ENCODE measurements at regions not wholly inside any gene's neighbourhood (a gene's known extent, or its start where the extent isn't known, plus 50 kb on each side); places are given as distances from the start of the nearest gene placed in this dataset.
"Not testable (repeated sequence)": the region's sequence is repeated elsewhere in the genome, so short reads cannot be mapped to it uniquely, and the experiment has no call there.

DNA sequence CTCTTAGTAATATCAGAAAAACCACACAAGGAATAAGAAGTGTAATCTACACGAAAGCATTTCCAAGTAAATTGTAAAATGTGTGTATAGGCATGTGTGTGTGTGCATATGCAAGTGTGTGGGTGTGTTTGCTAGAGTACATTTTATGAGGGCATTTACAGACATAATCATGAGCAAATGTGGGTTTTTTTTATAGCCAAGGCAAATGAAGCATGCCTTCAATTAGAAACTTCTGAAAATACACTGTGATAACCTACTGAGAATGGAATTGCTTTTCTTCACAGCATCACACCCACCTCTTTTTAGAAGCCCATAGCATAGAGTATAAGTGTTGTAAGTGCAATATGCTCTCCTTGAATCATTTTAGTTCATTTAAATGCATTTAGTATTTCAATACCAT, 1721.1 kb downstream of the GRIK2 start:
- TF ChIP-seq, protein P1, sequence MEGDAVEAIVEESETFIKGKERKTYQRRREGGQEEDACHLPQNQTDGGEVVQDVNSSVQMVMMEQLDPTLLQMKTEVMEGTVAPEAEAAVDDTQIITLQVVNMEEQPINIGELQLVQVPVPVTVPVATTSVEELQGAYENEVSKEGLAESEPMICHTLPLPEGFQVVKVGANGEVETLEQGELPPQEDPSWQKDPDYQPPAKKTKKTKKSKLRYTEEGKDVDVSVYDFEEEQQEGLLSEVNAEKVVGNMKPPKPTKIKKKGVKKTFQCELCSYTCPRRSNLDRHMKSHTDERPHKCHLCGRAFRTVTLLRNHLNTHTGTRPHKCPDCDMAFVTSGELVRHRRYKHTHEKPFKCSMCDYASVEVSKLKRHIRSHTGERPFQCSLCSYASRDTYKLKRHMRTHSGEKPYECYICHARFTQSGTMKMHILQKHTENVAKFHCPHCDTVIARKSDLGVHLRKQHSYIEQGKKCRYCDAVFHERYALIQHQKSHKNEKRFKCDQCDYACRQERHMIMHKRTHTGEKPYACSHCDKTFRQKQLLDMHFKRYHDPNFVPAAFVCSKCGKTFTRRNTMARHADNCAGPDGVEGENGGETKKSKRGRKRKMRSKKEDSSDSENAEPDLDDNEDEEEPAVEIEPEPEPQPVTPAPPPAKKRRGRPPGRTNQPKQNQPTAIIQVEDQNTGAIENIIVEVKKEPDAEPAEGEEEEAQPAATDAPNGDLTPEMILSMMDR (IDR thresholded peaks at IDR 0.05; ENCODE audit: insufficient read depth, low read length), result no peak
- H3K4me3 ChIP-seq (ENCODE audit: low read depth, low read length), result no peak overlapping the region
- DNase-seq (ENCODE audit: low read depth), result no peak

- TF ChIP-seq, protein P1 (IDR thresholded peaks at IDR 0.05; ENCODE audit: insufficient read depth, low read length), result no peak
- H3K4me3 ChIP-seq (ENCODE audit: low read depth, low read length), result no peak overlapping the region
These were observed 1719.9 kb downstream of the GRIK2 start for GRCh38 chr6:103113416-103113815.

DNA sequence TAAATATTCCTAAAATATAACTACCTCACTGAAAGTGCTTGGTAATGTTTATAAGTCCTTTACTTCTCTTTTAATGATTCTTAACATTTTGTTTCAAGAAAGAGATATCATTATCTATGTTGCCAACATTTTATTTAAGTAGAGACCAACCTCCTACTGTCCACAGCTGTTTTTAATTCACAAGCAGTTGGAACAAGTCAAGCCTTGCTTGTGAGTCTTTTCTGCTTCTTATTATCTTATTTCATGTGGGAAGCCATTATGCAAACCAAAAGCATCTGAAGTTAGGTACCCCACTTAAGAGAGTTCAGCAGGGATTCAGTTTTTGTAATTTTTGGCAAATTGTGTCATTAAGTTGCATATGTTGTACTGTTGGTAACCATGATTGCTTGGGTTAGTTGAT, 1714.5 kb downstream of the GRIK2 start:
- DNase-seq (ENCODE audit: low read depth), result no peak
- no peak overlapping the region for H3K4me3 ChIP-seq (ENCODE audit: low read depth, low read length)
- TF ChIP-seq, protein P1 (IDR thresholded peaks at IDR 0.05; ENCODE audit: insufficient read depth, low read length), result no peak

More at GRCh38 chr6:103113416-103113815, 1719.9 kb downstream of the GRIK2 start:
- DNase-seq (ENCODE audit: low read depth), result no peak

- DNase-seq (ENCODE audit: low read depth), result no peak
- TF ChIP-seq, protein P1 (IDR thresholded peaks at IDR 0.05; ENCODE audit: insufficient read depth, low read length), result no peak
- no peak overlapping the region for H3K4me3 ChIP-seq (ENCODE audit: low read depth, low read length)
These were observed 1712.2 kb downstream of the GRIK2 start for GRCh38 chr6:103105686-103106085.

- DNase-seq (ENCODE audit: low read depth), result no peak
- TF ChIP-seq, protein P1 (IDR thresholded peaks at IDR 0.05; ENCODE audit: insufficient read depth, low read length), result no peak
- H3K4me3 ChIP-seq (ENCODE audit: low read depth, low read length), result no peak overlapping the region
These were observed 1707.8 kb downstream of the GRIK2 start for GRCh38 chr6:103101267-103101666.

GRCh38 chr6:103092414-103092813, 1698.9 kb downstream of the GRIK2 start:
- DNase-seq (ENCODE audit: low read depth); H3K4me3 ChIP-seq (ENCODE audit: low read depth, low read length): not testable (repeated sequence)

- H3K4me3 ChIP-seq (ENCODE audit: low read depth, low read length), result no peak overlapping the region
- DNase-seq (ENCODE audit: low read depth), result no peak
- TF ChIP-seq, protein P1 (IDR thresholded peaks at IDR 0.05; ENCODE audit: insufficient read depth, low read length), result no peak
These were observed 1692.3 kb downstream of the GRIK2 start for GRCh38 chr6:103085801-103086200.
